ENCODE measurements at regions not wholly inside any gene's neighbourhood (a gene's known extent, or its start where the extent isn't known, plus 50 kb on each side); places are given as distances from the start of the nearest gene placed in this dataset.

DNA sequence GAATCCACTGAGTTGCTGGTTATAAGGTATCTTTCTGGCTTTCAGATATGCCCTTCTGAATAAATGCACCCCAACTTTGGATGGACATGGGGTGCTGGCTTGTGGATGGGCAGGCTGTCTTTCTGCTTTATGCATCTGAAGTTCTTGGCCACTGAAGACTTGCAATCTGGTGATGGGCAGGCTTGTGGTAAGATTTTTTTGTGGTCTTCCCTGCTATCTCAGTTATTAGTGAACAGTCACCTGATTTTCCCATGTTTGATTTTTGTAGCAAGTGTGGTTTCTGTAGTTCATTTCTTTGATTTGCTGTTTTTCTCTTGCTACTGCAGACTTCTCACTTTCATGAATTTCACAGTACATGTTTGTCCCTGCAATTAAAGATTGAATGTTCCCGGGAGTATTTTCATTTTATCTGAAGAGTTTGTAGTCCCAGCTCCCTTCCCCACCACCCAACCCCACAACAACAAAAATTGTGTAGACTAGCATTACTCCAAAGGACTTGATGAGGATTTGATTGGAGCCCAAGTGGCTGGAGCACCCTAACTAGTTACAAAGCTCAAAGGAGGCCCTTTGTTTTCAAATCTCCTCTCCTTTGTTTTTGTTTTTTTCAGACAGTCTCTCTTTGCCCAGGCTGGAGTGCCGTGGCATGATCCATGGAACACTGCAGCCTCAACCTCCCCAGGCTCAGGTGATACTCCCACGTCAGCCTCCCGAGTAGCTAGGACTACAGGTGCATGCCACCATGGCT, 63.6 kb upstream of the MGAT5 start:
- no peak for DNase-seq

DNA sequence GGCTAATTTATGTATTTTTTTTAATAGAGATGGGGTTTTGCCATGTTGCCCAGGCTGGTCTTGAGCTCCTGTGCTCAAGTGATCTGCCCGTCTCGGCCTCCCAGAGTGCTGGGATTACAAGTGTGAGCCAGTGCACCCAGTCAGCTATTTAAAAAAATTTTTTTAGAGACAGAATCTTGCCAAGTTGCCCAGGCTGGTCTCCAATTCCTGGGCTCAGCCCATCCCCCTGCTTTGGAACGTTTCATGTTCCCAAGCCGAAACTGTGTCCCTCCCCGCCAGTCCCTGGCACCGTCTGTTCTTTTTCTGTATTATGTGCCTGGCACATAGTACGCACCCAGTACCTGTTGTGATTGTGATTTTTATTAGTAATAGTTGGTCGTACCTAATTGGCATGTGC, 63.1 kb upstream of the MGAT5 start:
- no peak for DNase-seq

DNA sequence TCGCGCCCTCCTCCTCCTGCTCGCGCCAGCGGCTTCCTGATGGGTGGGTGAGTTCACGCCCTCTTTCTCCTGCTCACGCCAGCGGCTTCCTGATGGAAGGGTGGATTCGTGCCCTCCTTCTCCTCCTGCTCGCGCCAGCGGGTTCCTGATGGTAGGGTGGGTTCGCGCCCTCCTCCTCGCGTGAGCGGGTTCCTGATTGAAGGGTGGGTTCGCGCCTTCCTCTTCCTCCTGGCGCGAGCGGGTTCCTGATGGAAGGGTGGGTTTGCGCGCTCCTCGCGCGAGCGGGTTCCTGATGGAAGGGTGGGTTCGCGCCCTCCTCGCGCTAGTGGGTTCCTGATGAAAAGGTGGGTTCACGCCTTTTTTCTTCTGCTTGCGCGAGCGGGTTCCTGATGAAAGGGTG, 62.0 kb upstream of the MGAT5 start:
- DNase-seq: no peak

DNA sequence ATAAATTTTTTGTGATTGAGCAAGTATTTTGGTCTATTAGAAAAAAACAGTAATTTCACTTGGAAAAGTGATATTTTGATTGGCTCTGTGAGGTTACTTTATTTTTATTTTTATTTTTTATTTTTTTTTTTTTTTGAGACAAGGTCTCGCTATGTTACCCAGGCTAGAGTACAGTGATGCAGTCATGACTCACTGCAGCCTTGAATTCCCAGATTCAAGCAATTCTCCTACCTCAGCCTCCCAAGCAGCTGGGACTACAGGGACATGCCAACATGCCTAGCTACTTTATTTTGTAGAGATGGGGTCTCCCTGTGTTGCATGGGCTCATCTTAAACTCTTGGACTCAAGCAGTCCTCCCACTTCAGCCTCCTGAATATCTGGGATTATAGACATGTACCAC, 60.9 kb upstream of the MGAT5 start:
- no peak for DNase-seq

DNA sequence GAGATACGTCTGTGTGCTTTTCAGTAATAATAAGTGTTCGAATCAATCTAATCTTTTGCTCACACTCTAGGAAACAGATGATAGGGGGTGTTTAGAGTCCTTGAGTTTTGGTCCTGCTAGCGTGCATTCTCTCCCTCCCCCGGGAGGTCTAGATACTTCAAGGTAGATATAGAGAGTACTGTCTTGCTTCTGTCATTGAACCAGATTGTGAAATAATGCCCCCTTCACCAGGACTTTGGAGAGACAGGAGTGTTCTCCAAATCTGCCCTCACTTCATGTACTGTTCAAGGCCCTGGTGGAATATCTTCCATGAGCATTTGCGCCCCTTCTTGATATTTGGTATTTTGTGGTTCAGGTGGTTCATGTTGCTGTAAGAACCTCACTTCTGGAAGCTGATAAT, 59.4 kb upstream of the MGAT5 start:
- DNase-seq: no peak

DNA sequence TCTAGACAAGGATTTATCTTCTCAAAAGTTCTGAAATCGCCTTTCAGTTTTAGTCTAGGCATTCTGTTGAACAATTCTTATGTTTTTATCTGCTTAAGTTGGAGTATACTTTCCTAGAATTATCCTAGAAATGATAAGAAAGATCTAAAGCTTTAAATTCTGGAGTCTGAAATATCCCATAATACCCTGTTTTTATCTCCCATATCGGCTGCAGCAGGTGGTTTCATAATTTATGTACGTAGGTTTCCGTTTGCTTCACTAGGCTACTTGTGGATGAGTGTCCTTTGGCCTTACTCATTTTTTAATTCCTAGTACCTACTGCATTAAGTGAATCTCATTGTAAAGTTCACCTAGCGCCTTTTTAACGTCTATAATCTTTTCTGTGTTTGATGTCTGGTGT, 58.5 kb upstream of the MGAT5 start:
- DNase-seq: no peak

DNA sequence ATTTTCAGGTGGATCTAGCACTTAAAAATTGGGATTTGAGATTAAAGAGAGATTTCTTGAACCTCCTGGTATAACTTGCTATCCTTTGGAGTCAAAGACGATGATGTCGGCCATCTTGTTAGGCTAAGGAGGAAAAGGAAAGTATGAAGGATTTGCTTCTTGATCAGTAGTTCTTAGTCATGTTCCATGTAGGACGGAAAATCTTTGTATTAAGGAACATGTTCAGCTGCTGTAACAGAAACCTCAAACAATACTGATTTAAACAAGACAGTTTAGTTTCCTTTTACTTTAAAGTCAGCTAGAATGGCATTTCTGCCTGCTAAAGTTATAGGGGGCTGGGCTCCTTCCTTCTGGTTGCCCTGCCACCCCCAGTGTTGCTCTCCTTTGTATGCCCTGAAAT, 56.4 kb upstream of the MGAT5 start:
- no peak for DNase-seq

DNA sequence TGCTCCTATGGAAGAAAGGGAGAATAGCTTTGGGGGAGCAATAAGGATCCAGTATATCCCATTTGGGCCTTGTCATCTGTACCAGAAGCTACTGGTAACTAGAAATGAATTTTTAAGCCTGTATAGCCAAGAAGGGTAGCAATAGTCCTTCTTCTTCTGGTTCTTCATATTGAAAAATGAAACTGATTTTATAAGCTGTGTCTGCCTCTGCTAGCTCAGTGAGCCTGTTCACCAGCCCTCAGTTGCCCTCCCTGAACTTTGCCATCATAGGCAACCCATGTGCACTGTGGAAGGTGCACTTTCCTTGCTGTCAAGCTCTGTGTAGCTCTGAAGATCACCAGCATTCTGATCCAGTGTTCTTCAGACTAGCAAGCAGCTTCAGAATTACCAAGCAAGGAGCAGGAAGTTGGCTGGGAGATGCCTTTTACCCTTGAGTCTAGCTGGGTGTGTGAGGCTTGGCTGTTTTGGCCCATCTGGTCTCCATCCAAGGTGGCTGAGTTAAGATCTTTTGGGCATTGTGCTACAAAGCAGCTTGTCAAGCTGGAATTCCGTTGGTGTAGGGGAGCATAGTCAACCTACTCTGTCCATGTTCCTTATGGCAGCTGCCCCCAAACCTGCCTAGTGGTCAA, 55.8 kb upstream of the MGAT5 start:
- DNase-seq: no peak

DNA sequence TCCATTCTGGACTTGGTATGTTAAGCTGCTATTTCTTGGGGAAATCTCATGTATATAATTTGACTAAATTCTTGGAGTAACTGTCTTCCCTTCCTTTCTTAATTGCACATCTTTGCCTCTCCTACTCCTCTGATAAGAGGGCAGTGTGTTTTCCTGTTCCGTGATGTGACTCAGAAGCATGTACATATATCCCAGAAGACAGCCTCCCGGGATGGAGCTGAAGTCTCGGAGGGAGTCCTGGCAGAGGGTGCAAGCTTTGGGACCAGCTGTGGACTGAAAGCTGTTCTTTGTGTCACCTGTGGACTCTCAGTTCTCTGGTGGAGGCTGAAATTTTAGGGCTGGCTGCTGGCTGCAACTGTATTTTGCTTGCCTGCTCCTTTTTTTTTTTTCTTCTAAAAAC, 54.7 kb upstream of the MGAT5 start:
- DNase-seq: no peak

DNA sequence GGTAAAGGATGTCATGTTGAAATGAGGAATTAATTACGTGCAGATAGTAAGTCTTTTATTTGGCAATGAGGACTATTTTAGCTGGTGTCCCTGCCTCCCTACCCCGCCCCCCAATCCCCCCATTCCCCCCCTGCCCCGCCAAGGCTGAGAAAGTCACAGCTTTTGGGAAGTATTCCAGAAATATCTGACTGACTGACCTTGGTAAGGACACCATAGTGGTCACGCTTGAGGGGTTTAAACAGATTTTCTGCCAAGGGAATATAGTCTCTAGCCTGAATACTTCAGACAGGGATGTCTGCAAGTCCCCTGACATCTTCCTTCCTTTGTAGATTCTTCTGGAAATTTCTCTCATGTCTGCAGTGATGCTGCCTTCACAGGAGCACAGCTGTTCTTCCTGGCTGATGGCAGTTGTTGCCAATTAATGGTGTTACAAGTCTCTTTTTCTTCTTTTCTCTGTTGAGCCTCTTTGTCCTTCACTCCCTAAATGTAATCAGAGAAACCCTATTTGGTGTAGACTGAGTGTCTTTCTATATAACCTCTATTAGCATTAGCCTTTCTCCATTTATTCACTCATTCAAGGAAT, 53.7 kb upstream of the MGAT5 start:
- no peak for DNase-seq

DNA sequence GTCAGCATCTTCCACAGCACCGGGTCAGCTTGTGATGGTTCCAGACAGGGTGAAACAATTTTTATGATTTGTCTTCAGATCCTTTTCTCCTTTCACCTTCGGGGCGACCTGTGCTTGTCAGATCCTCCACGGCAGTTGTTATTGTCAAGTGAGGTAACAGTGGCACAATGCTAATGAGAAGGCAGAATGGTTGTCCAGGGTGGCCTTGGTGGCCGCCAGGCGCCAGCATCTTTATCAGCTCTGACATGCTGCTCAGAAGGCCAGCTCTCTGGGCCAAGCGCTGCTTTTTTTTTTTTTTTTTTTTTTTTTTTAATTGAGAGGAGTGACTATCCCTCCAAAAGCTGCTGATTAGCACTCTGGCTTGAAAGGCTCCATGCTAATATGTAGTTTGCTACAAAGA, 52.3 kb upstream of the MGAT5 start:
- no peak for DNase-seq

DNA sequence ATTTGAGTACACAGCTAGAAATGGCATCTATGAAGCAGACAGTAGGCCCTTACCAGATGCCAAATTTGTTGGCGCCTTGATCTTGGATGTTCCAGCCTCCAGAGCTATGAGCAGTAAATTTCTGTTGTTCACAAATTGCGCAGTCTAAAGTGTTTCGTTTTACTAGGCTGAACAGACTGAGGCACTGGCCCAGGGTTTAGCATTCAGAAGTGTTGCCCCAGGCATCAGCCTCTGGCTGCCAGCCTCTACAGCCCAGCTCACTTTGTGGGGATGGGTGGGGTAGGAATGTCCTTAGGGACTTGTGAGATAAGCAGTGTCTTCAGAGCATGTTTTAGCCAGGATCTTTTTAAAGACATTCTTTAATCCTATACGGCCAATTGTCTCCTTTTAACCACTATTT, 51.5 kb upstream of the MGAT5 start:
- no peak for DNase-seq

DNA sequence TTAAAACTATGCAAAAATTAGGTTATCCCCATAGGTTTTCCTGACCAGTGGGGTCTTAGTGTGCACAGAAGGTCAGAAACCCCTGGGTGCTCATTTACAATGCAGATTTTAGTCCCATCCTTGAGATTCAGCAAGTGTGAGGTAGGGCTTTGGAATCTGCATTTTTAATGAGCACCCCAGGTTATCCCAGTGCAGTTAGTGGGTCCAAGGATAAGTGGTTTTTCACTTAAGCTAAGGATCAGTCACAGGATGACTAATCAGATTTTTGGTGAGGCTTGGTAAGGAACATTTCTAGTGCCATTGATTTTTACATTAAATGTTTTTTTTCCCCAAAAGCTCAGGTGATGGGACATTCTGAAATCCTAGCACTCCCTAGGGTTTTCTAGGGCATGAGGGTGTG, 50.7 kb upstream of the MGAT5 start:
- DNase-seq: no peak
